Esophagus muscularis mucosa (tissue), 4 donors: ENCODE measurements at regions not wholly inside any gene's neighbourhood (a gene's known extent, or its start where the extent isn't known, plus 50 kb on each side); places are given as distances from the start of the nearest gene placed in this dataset.

Source experiments
- DNase-seq: peaks from one replicate; pipeline ENCODE4 v3.0.0-alpha.2; 2017; ENCODE audit errors: extremely low spot score
- H3K27ac ChIP-seq, 4 donors: fragments of 200-600 bp; sonication (generic); replicated peaks in 1 of 4; 1 replicate in 3 of 4; 2 replicates in 1 of 4; pipeline ENCODE4 v1.5.1; 2016 to 2019; ENCODE audit warnings: mild to moderate bottlenecking in 1 of 4
- H3K27me3 ChIP-seq, 4 donors: fragments of 200-600 bp; sonication (generic); one replicate each; pipeline versions ENCODE4 v1.5.1 to v1.6.0; 2016 to 2019
- H3K36me3 ChIP-seq, 4 donors: fragments of 200-600 bp; sonication (generic); one replicate each; pipeline ENCODE4 v1.5.1; 2016 to 2019
- H3K4me1 ChIP-seq, 4 donors: fragments of 200-600 bp; sonication (generic); one replicate each; pipeline ENCODE4 v1.5.1; 2016 to 2019
- H3K4me3 ChIP-seq, 4 donors: fragments of 200-600 bp; sonication (generic); 1 replicate in 2 of 4; 2 replicates in 2 of 4; pipeline ENCODE4 v1.5.1; 2016 to 2019; ENCODE audit warnings: mild to moderate bottlenecking in 4 of 4, moderate library complexity in 1 of 4
- H3K9me3 ChIP-seq, 4 donors: fragments of 200-600 bp; sonication (generic); 1 replicate in 3 of 4; 2 replicates in 1 of 4; pipeline ENCODE4 v1.5.1; 2016 to 2019
- CTCF ChIP-seq, 3 experiments: fragments of 200-600 bp in 2 of 3; fragments of 450-650 bp in 1 of 3; sonication (generic) in 2 of 3; IDR thresholded peaks; one replicate each; pipeline ENCODE4 v1.5.1; 2017 to 2019; ENCODE audit warnings: antibody characterized with exemption in 3 of 3, mild to moderate bottlenecking in 2 of 3, moderate library complexity in 1 of 3
- EP300 ChIP-seq: sonication (generic); formaldehyde crosslinking; IDR thresholded peaks from one replicate; pipeline ENCODE4 v1.6.1; 2017; ENCODE audit warnings: antibody characterized with exemption
- POLR2A ChIP-seq: fragments of 450-650 bp; IDR thresholded peaks from one replicate; pipeline ENCODE4 v1.6.1; 2017; ENCODE audit warnings: antibody characterized with exemption, moderate library complexity, mild to moderate bottlenecking, low read depth
- POLR2AphosphoS5 ChIP-seq, 2 donors: sonication (generic); formaldehyde crosslinking; IDR thresholded peaks; one replicate each; pipeline ENCODE4 v1.6.1; 2017; ENCODE audit warnings: antibody characterized with exemption in 2 of 2
- WGBS: methylation state at CpG from one replicate; pipeline ENCODE4 v1.1.5; 2018; 5-methylcytosine and 5-hydroxymethylcytosine counted together
- intact Hi-C: fragments of 100-400 bp; cut with DNase I; formaldehyde crosslinking; loops from one replicate; pipeline ENCODE4 v1.15.1; 2023

DNA sequence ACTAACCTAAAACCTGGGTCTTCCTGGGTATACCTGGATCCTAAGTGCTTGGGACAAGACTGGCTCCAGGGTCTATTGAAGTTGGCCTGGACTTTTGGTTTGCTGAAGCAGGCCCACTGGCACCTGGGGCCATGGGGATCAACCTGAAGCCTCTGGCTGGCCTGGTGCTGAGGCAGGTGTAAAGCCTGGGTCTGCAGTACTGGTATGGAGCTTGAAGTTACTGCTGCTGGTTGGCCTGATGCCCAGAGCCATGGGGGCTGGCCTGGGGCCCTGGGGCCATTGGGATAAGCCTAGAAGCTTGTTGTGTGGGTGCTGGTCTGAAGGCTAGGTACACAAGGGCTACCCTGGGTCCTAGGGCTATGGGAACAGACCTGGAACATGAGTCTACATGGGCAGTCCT is 743.2 kb upstream of the GRIA3 start:
- no peak for DNase-seq
- intact Hi-C loops, result no loop called here
- TF ChIP-seq CTCF (IDR thresholded peaks at IDR 0.05) (no peak), POLR2A (no peak), POLR2AphosphoS5 (IDR thresholded peaks at IDR 0.05) (no peak), EP300 (no peak)
- no peaks in the 10 kb centered on the region for H3K36me3 ChIP-seq
- no peaks in the 10 kb centered on the region for H3K27me3 ChIP-seq
- peaks cover 0 to 17% (median 0%) of the 10 kb centered on the region in 4 donors for H3K9me3 ChIP-seq
- H3K4me3 ChIP-seq, result no peak overlapping the region
- H3K4me1 ChIP-seq, result no peaks in the 10 kb centered on the region
- H3K27ac ChIP-seq, result no peak overlapping the region

DNA sequence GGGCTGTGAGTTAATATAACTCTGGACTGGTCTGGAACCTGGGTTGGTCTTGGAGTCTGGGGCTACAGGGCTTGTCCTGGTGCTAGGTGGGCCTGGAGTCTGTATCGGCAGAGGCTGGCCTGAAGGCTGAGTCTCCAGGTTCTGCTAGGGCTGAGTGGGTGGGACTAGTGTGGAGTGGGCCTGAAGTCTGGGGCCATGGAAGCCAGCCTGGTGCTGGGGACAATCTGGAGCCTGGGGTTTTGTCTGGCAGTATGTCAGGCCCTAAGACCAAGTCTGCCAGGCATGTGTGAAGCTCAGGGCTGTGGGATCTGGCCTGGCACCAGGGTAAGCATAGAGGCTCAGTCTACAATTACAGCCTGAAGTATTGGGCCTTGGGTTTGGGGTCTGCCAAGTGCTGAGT is 742.6 kb upstream of the GRIA3 start:
- H3K4me3 ChIP-seq, result no peak overlapping the region
- H3K36me3 ChIP-seq, result no peaks in the 10 kb centered on the region
- no peak for DNase-seq
- H3K9me3 ChIP-seq, result peaks cover 0 to 17% (median 0%) of the 10 kb centered on the region in 4 donors
- H3K4me1 ChIP-seq, result no peaks in the 10 kb centered on the region
- no peak overlapping the region for H3K27ac ChIP-seq
- no peaks in the 10 kb centered on the region for H3K27me3 ChIP-seq
- no peak for TF ChIP-seq POLR2AphosphoS5 (IDR thresholded peaks at IDR 0.05)
- WGBS, result no CpG with 5 or more reads among the region's 1 CpG
- intact Hi-C loops, result no loop called here

DNA sequence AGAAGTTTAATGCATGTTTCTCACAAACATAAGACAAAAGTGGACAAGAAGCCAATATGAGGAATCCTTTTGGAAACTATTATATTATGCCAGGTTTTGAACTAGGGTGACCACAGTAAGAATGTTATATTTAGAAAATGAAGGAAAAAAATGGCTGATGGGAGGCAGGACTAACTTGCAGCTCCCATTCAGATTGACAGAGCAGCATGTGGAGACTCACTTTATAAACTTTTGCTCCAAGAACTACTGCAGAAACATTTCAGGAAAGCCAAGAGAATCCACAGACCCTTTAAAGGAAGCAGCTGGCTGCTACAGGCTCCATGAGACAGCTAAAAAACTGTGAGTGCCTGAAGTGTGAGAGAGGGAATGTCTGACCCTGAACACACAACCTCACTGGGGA is 738.6 kb upstream of the GRIA3 start:
- intact Hi-C loops, result no loop called here
- H3K36me3 ChIP-seq, result no peaks in the 10 kb centered on the region
- H3K27me3 ChIP-seq, result no peaks in the 10 kb centered on the region
- H3K27ac ChIP-seq, result no peak overlapping the region
- TF ChIP-seq CTCF (IDR thresholded peaks at IDR 0.05) (no peak), POLR2A (no peak), EP300 (no peak), POLR2AphosphoS5 (IDR thresholded peaks at IDR 0.05) (no peak)
- H3K4me1 ChIP-seq, result no peaks in the 10 kb centered on the region
- H3K4me3 ChIP-seq, result no peak overlapping the region
- no peak for DNase-seq
- no peaks in the 10 kb centered on the region for H3K9me3 ChIP-seq

- Histone ChIP-seq H3K4me1 (no peaks in the 10 kb centered on the region), H3K9me3 (no peaks in the 10 kb centered on the region), H3K27me3 (no peaks in the 10 kb centered on the region), H3K4me3 (no peak overlapping the region), H3K27ac (no peak overlapping the region), H3K36me3 (no peaks in the 10 kb centered on the region)
- intact Hi-C loops, result no loop called here
- WGBS, result 49% methylated on average over 3 of the region's 3 CpGs
- no peak for DNase-seq
- no peak for TF ChIP-seq POLR2AphosphoS5 (IDR thresholded peaks at IDR 0.05)
- TF ChIP-seq EP300, result no peak
- TF ChIP-seq CTCF (IDR thresholded peaks at IDR 0.05), result no peak
- no peak for TF ChIP-seq POLR2A
Observed at GRCh38 chrX:122464341-122464740, 719.7 kb upstream of the GRIA3 start.

DNA sequence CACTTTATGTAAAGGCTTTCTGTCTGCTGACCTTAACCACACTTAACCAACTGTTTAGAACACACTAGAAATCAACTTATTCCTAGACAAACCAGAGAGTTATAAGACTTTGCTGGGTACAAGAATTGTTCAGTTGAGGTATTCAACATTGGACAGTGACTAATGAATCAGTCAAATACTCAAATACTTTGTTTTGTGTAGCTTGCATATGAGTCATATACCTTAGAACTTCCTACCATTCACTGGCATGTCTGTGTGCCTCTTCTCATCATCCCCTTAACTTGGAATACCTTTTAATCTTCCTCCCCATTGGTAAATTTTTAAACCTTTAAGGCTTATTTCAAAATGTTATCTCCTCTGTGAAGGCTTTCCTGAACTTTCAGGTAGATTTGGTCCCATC is 708.8 kb upstream of the GRIA3 start:
- no peaks in the 10 kb centered on the region for H3K36me3 ChIP-seq
- H3K27ac ChIP-seq, result no peak overlapping the region
- H3K4me1 ChIP-seq, result no peaks in the 10 kb centered on the region
- no peaks in the 10 kb centered on the region for H3K9me3 ChIP-seq
- no peaks in the 10 kb centered on the region for H3K27me3 ChIP-seq
- no peak for DNase-seq
- no peak overlapping the region for H3K4me3 ChIP-seq
- TF ChIP-seq EP300, result no peak
- no peak for TF ChIP-seq POLR2A
- no peak for TF ChIP-seq CTCF (IDR thresholded peaks at IDR 0.05)
- TF ChIP-seq POLR2AphosphoS5 (IDR thresholded peaks at IDR 0.05), result no peak
- intact Hi-C loops, result no loop called here
